ENCODE measurements at regions not wholly inside any gene's neighbourhood (a gene's known extent, or its start where the extent isn't known, plus 50 kb on each side); places are given as distances from the start of the nearest gene placed in this dataset.
A peak's percentile ranks its signal among the peaks of the same experiment; 100 is the strongest.
"Not testable (repeated sequence)": the region's sequence is repeated elsewhere in the genome, so short reads cannot be mapped to it uniquely, and the experiment has no call there.

GRCh38 chr10:42177793-42178689 is 460.3 kb downstream of the ZNF33B start:
- peak; percentile 11 for DNase-seq

DNA sequence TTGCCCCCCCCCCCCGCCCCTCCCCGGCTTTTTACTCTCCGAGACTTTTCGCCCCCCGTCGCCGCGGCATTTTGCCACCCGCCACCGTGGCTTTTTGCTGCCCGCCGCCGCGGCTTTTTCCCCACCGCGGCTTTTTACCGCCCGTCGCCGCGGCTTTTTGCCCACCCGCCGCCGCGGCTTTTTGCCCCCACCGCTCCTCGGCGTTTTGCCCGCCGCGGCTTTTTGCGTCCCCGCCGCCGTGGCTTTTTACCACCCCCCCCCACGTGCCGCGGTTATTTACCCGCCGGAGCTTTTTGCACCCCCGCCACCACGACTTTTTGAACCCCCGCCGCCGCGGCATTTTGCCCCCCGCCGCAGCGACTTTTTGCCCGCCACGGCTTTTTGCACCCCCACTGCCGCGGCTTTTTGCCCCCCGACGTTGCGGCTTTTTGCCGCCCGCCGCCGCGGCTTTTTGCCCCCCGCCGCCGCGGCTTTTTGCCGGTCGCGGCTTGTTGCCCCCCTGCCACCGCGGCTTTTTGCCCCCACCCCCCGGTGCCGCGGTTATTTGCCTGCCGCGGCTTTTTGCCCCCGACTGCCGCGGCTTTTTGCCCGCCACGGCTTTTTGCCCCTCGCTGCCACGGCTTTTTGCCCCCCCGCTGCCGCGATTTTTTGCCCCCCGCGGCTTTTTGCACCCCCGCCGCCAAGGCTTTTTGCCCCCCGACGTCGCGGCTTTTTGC is 461.1 kb downstream of the ZNF33B start:
- DNase-seq: no peak

DNA sequence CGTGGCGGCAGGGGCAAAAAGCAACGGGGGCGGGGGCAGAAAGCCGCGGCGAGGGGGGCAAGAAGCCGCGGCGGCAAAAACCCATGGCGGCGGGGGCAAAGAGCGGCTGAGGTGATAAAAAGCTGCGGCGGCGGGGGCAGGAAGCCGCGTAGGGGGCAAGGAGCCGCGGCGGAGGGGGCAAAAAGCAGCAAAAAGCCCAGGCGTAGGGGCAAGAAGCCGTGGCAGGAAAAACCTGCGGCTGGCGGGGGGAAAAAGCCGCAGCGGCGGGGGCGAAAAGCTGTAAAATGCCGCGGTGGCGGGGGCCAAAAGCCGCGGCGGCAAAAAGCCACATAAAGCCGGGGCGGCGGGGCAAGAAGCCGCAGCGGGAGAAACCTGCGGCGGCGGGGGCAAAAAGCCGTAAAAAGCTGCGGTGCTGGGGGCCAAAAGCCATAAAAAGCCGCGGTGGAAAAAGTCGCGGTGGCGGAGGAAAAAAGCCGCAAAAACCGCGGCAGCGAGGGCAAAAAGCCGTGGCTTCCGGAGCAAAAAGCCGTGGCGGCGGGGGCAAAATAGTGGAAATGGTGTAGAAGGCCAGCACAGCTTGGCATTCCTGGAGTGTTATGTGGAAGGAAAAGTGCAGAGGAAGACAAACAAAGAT is 487.8 kb downstream of the ZNF33B start:
- no peak for DNase-seq

DNA sequence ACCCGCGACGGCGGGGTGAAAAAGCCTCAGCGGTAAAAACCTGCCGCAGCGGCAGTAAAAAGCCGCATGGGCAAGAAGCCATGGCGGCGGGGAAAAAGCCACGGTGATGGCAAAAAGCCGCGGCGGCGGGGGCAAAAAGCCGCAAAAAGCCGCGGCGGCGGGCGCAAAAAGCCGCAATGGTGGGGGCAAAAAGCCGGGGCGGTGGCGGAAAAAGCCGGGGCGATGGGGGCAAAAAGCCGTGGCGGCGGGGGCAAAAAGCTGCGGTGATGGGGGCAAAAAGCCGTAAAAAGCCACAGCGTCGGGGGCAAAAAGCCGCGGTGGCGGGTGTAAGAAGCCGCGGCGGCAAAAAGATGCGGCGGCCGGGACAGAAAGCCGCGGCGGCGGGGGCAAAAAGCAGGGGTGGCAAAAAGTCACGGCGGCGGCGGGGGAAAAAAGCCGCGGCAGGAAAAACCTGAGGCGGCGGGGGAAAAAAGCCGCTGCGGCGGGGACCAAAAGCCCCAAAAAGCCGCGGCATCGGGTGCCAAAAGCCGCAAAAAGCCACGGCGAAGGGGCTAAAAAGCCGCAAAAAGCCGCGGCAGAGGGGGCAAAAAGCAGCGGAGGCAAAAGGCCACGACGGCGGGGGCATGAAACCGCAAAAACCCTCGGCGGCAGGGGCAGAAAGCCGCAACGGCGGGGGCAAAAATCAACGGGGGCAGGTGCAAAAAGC is 488.5 kb downstream of the ZNF33B start:
- DNase-seq: no peak

DNA sequence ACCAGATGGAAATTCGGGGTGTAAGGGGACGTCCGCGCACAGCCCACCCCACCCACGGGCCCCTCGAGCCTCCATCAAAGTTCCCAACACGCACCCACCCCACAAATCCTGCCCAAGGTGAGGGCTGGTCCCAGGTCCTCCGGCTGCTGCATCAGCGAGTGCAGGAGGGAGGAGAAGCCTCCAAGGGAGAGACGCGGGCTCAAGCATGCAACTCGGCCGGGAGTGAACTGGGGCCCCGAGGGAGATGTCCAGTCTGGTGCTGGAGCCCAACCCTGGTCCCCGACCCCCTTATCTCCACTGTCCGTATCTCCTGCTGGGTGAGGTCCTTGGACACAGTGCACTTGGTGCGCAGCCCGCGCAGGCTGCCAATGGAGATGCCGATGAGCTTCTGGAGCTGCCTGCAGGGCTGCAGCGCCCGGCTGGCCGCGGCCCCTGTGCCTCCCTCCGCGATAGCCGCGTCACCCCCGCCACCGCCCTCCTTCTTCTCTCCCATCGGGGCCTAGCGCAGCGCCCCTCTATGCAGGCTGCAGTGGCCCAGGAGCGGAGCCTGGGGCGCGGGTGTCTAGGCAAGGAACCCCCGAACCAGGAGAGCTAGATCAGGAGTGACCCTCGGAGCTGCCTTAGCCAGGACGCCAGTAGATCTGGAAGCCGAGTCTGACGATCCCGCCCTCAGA is 489.2 kb downstream of the ZNF33B start:
- DNase-seq: no peak

- not testable (repeated sequence) for DNase-seq
Measured at GRCh38 chr10:42146165-42146564, 492.2 kb downstream of the ZNF33B start.

DNA sequence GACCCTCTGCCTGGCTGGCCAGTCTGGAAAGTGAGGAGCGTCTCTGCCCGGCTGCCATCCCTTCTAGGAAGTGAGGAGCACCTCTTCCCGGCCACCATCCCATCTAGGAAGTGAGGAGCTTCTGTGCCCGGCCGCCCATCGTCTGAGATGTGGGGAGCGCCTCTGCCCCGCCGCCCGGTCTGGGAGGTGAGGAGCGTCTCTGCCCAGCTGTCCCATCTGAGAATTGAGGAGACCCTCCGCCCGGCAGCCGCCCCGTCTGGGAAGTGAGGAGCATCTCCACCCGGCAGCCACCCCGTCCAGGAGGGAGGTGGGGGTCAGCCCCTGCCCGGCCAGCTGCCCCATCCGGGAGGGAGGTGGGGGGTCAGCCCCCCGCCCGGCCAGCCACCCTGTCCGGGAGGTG is 500.3 kb downstream of the ZNF33B start:
- not testable (repeated sequence) for DNase-seq

GRCh38 chr10:42113158-42113450 is 525.3 kb downstream of the ZNF33B start:
- no peak for DNase-seq

GRCh38 chr10:42112331-42113157 is 525.8 kb downstream of the ZNF33B start:
- no peak for DNase-seq

GRCh38 chr10:42111661-42112330 is 526.6 kb downstream of the ZNF33B start:
- DNase-seq: no peak

GRCh38 chr10:42111076-42111475 is 527.3 kb downstream of the ZNF33B start:
- DNase-seq: no peak
